GM23338 (cell line): ENCODE measurements at regions not wholly inside any gene's neighbourhood (a gene's known extent, or its start where the extent isn't known, plus 50 kb on each side); places are given as distances from the start of the nearest gene placed in this dataset.

ENCODE experiments used
- CREB1 ChIP-seq: fragments of 250-450 bp; sonication (Bioruptor Pico); IDR thresholded peaks from 2 replicates; pipeline ENCODE4 v1.5.0; 2020; ENCODE audit warnings: low read depth, mild to moderate bottlenecking, moderate library complexity
- EZH2 ChIP-seq: fragments of 200-600 bp; sonication (generic); IDR thresholded peaks from one replicate; pipeline ENCODE4 v1.8.0; 2017; ENCODE audit warnings: antibody characterized with exemption, mild to moderate bottlenecking, low read depth; ENCODE audit not compliant: unreplicated experiment
- EZH2phosphoT487 ChIP-seq: fragments of 200-600 bp; sonication (generic); IDR thresholded peaks from one replicate; pipeline ENCODE4 v1.8.1; 2018; ENCODE audit warnings: antibody characterized with exemption; ENCODE audit not compliant: unreplicated experiment
- JUNB ChIP-seq: IDR thresholded peaks from one replicate; pipeline ENCODE4 v1.6.1; 2016; ENCODE audit warnings: antibody characterized with exemption; ENCODE audit not compliant: unreplicated experiment
- NANOG ChIP-seq: IDR thresholded peaks from 2 replicates; pipeline ENCODE4 v1.6.1; 2016; ENCODE audit warnings: antibody characterized with exemption, borderline replicate concordance
- POLR2AphosphoS5 ChIP-seq: IDR thresholded peaks from 2 replicates; pipeline ENCODE4 v1.6.1; 2016; ENCODE audit warnings: antibody characterized with exemption, low read depth
- STAT1 ChIP-seq: IDR thresholded peaks from one replicate; pipeline ENCODE4 v1.6.1; 2016; ENCODE audit warnings: antibody characterized with exemption; ENCODE audit not compliant: unreplicated experiment
- ZNF114 ChIP-seq: fragments of 250-450 bp; sonication (Bioruptor Pico); IDR thresholded peaks from 2 replicates; pipeline ENCODE4 v1.5.0; 2020; ENCODE audit warnings: mild to moderate bottlenecking, moderate library complexity
- ZNF331 ChIP-seq: fragments of 250-450 bp; sonication (Bioruptor Pico); IDR thresholded peaks from 2 replicates; pipeline ENCODE4 v1.5.0; 2020; ENCODE audit warnings: low read depth, mild to moderate bottlenecking, moderate library complexity
- TF ChIP-seq, protein P1 (sequence below), 2 experiments: fragments of 200-600 bp in 1 of 2; sonication (generic) in 1 of 2; conservative IDR thresholded peaks; 2 replicates each; pipeline versions ENCODE4 v1.5.1 to v1.6.1; 2016 to 2017; ENCODE audit warnings: antibody characterized with exemption in 2 of 2, low read depth in 2 of 2, mild to moderate bottlenecking in 2 of 2, moderate library complexity in 1 of 2
- TF ChIP-seq, protein P2 (sequence below): IDR thresholded peaks from 2 replicates; pipeline ENCODE4 v1.6.1; 2016; ENCODE audit warnings: antibody characterized with exemption
- TF ChIP-seq, protein P3 (sequence below): IDR thresholded peaks from one replicate; pipeline ENCODE4 v1.6.1; 2018; ENCODE audit warnings: antibody characterized with exemption; ENCODE audit not compliant: unreplicated experiment

DNA sequence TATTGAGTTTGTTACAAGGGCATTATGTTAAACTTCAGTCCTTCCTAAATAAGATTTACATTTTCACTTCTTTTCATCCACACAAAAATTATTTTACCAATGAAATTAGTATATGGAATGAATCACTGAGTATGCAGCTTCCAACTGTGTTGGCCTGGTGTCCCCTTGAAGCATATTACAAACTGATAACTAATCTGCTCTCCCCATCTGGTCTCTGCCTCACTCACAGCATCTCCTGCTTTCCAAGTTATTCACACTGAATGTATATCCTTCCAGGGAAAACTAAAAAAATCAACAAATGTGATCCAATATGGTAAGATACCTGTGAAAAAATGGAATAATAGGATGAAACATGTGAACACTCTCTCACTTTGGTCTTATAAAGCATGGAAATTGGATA lies 90.0 kb upstream of the NYAP2 start:
- TF ChIP-seq, protein P1, sequence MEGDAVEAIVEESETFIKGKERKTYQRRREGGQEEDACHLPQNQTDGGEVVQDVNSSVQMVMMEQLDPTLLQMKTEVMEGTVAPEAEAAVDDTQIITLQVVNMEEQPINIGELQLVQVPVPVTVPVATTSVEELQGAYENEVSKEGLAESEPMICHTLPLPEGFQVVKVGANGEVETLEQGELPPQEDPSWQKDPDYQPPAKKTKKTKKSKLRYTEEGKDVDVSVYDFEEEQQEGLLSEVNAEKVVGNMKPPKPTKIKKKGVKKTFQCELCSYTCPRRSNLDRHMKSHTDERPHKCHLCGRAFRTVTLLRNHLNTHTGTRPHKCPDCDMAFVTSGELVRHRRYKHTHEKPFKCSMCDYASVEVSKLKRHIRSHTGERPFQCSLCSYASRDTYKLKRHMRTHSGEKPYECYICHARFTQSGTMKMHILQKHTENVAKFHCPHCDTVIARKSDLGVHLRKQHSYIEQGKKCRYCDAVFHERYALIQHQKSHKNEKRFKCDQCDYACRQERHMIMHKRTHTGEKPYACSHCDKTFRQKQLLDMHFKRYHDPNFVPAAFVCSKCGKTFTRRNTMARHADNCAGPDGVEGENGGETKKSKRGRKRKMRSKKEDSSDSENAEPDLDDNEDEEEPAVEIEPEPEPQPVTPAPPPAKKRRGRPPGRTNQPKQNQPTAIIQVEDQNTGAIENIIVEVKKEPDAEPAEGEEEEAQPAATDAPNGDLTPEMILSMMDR (conservative IDR thresholded peaks at IDR 0.05; ENCODE audit: low read depth in 2 of 2), result no peak
- TF ChIP-seq POLR2AphosphoS5 (no peak), EZH2 (no peak), JUNB (no peak), STAT1 (no peak), CREB1 (CRISPR knock-in tag) (no peak), EZH2phosphoT487 (no peak), NANOG (no peak), ZNF114 (CRISPR knock-in tag) (no peak), ZNF331 (CRISPR knock-in tag) (no peak)
- TF ChIP-seq, protein P2, sequence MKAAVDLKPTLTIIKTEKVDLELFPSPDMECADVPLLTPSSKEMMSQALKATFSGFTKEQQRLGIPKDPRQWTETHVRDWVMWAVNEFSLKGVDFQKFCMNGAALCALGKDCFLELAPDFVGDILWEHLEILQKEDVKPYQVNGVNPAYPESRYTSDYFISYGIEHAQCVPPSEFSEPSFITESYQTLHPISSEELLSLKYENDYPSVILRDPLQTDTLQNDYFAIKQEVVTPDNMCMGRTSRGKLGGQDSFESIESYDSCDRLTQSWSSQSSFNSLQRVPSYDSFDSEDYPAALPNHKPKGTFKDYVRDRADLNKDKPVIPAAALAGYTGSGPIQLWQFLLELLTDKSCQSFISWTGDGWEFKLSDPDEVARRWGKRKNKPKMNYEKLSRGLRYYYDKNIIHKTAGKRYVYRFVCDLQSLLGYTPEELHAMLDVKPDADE, result no peak
- TF ChIP-seq, protein P3, sequence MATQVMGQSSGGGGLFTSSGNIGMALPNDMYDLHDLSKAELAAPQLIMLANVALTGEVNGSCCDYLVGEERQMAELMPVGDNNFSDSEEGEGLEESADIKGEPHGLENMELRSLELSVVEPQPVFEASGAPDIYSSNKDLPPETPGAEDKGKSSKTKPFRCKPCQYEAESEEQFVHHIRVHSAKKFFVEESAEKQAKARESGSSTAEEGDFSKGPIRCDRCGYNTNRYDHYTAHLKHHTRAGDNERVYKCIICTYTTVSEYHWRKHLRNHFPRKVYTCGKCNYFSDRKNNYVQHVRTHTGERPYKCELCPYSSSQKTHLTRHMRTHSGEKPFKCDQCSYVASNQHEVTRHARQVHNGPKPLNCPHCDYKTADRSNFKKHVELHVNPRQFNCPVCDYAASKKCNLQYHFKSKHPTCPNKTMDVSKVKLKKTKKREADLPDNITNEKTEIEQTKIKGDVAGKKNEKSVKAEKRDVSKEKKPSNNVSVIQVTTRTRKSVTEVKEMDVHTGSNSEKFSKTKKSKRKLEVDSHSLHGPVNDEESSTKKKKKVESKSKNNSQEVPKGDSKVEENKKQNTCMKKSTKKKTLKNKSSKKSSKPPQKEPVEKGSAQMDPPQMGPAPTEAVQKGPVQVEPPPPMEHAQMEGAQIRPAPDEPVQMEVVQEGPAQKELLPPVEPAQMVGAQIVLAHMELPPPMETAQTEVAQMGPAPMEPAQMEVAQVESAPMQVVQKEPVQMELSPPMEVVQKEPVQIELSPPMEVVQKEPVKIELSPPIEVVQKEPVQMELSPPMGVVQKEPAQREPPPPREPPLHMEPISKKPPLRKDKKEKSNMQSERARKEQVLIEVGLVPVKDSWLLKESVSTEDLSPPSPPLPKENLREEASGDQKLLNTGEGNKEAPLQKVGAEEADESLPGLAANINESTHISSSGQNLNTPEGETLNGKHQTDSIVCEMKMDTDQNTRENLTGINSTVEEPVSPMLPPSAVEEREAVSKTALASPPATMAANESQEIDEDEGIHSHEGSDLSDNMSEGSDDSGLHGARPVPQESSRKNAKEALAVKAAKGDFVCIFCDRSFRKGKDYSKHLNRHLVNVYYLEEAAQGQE, result no peak
